ENCODE measurements at regions not wholly inside any gene's neighbourhood (a gene's known extent, or its start where the extent isn't known, plus 50 kb on each side); places are given as distances from the start of the nearest gene placed in this dataset.
"Not testable (repeated sequence)": the region's sequence is repeated elsewhere in the genome, so short reads cannot be mapped to it uniquely, and the experiment has no call there.

DNA sequence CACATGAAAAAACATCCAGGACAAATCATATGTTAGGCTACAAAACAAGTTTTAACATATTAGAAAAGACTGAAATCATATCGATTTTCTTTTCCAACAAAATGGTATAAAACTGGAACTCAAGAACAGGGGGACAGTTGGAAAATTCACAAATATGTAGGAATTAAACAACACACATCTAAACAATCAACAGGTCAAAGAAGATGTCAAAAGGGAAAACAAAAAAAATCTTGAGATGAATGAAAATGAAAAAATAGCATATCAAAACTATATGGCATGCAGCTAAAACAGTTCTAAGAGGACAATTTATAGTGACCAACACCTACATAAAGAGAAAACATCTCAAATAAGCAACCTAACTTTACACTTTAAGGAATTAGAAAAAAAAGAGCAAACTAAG is 585.3 kb downstream of the UQCRFS1 start:
- Histone ChIP-seq H4K91ac (ENCODE audit: insufficient read length, low read depth, low read length) (no peak overlapping the region), H3K14ac (ENCODE audit: insufficient read depth, low read length) (no peak overlapping the region), H2AFZ (ENCODE audit: low read length) (no peak overlapping the region), H3K27me3 (ENCODE audit: insufficient read depth, low read length) (no peaks in the 10 kb centered on the region), H2AK5ac (ENCODE audit: insufficient read length, low read length) (no peak overlapping the region), H3K27ac (ENCODE audit: insufficient read length, low read depth, low read length) (no peak overlapping the region), H4K20me1 (ENCODE audit: control insufficient read depth, insufficient read depth, insufficient read length) (no peaks in the 10 kb centered on the region), H3K18ac (ENCODE audit: insufficient read length, low read depth, low read length) (no peak overlapping the region), H2BK12ac (ENCODE audit: insufficient read length, low read depth, low read length) (no peak overlapping the region), H2BK5ac (ENCODE audit: insufficient read length, low read length) (no peak overlapping the region), H3T11ph (ENCODE audit: low read length) (no peak overlapping the region), H4K5ac (ENCODE audit: insufficient read length, low read depth, low read length) (no peak overlapping the region), H3K23ac (ENCODE audit: insufficient read length, low read depth, low read length) (no peak overlapping the region), H3K79me2 (ENCODE audit: insufficient read depth, low read length) (no peaks in the 10 kb centered on the region), H3K79me1 (ENCODE audit: insufficient read depth, low read depth, low read length, poor library complexity, severe bottlenecking) (no peaks in the 10 kb centered on the region), H2BK15ac (ENCODE audit: low read depth, low read length) (no peak overlapping the region), H3K4ac (ENCODE audit: low read depth, low read length) (no peak overlapping the region), H3K9me3 (ENCODE audit: control insufficient read depth, low read depth, low read length) (no peaks in the 10 kb centered on the region), H3K23me2 (ENCODE audit: insufficient read length, low read depth, low read length, poor library complexity, severe bottlenecking) (no peaks in the 10 kb centered on the region), H2BK120ac (ENCODE audit: low read depth, low read length, poor library complexity, severe bottlenecking) (no peak overlapping the region), H3K9ac (ENCODE audit: extremely low read depth, insufficient read length, low read length) (no peak overlapping the region), H3K4me2 (ENCODE audit: insufficient read depth, insufficient read length, low read length) (no peak overlapping the region), H3K4me1 (ENCODE audit: insufficient read depth, low read length) (no peaks in the 10 kb centered on the region), H4K8ac (replicated peaks; ENCODE audit: insufficient read length, low read depth, low read length) (no peak overlapping the region), H3K56ac (ENCODE audit: insufficient read length, low read depth, low read length) (no peak overlapping the region), H2BK20ac (ENCODE audit: low read depth, low read length, poor library complexity, severe bottlenecking) (no peak overlapping the region)
- no peak overlapping the region for H3K27ac Mint-ChIP-seq
- H3K9me3 Mint-ChIP-seq, result peaks cover 27 to 32% of the 10 kb centered on the region in 2 experiments
- DNase-seq, result no peak
- no CpG with 5 or more reads among the region's 1 CpG for WGBS (ENCODE audit: extremely low coverage, insufficient read length, low lambda C conversion rate)
- H3K36me3 Mint-ChIP-seq (ENCODE audit: insufficient read depth in 1 of 3, low read depth in 3 of 3), result peaks cover 0 to 6% (median 5%) of the 10 kb centered on the region in 3 experiments; a peak in 5 of 7 replicates
- peaks cover 1% of the 10 kb centered on the region; the same call in 1 of the 2 replicates for H3K27me3 Mint-ChIP-seq (ENCODE audit: low read depth)
- no peak overlapping the region for H3K4me3 Mint-ChIP-seq
- TF ChIP-seq, protein P1, sequence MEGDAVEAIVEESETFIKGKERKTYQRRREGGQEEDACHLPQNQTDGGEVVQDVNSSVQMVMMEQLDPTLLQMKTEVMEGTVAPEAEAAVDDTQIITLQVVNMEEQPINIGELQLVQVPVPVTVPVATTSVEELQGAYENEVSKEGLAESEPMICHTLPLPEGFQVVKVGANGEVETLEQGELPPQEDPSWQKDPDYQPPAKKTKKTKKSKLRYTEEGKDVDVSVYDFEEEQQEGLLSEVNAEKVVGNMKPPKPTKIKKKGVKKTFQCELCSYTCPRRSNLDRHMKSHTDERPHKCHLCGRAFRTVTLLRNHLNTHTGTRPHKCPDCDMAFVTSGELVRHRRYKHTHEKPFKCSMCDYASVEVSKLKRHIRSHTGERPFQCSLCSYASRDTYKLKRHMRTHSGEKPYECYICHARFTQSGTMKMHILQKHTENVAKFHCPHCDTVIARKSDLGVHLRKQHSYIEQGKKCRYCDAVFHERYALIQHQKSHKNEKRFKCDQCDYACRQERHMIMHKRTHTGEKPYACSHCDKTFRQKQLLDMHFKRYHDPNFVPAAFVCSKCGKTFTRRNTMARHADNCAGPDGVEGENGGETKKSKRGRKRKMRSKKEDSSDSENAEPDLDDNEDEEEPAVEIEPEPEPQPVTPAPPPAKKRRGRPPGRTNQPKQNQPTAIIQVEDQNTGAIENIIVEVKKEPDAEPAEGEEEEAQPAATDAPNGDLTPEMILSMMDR (conservative IDR thresholded peaks at IDR 0.05), result no peak
- no peaks in the 10 kb centered on the region for H3K4me1 Mint-ChIP-seq

DNA sequence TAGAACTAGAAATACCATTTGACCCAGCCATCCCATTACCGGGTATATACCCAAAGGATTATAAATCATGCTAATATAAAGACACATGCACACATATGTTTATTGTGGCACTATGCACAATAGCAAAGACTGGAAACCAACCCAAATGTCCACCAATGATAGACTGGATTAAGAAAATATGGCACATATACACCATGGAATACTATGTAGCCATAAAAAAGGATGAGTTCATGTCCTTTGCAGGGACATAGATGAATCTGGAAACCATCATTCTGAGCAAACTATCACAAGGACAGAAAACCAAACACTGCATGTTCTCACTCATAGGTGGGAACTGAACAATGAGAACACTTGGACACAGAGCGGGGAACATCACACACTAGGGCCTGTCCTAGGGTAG is 586.5 kb downstream of the UQCRFS1 start:
- not testable (repeated sequence) for H2BK20ac ChIP-seq (ENCODE audit: low read depth, low read length, poor library complexity, severe bottlenecking); H2BK15ac ChIP-seq (ENCODE audit: low read depth, low read length); H3K9me3 ChIP-seq (ENCODE audit: control insufficient read depth, low read depth, low read length); H3K23ac ChIP-seq (ENCODE audit: insufficient read length, low read depth, low read length); H3K23me2 ChIP-seq (ENCODE audit: insufficient read length, low read depth, low read length, poor library complexity, severe bottlenecking); H3K4ac ChIP-seq (ENCODE audit: low read depth, low read length); H2BK12ac ChIP-seq (ENCODE audit: insufficient read length, low read depth, low read length); H4K20me1 ChIP-seq (ENCODE audit: control insufficient read depth, insufficient read depth, insufficient read length); H3K4me3 Mint-ChIP-seq; H3K4me1 ChIP-seq (ENCODE audit: insufficient read depth, low read length); H4K8ac ChIP-seq (replicated peaks; ENCODE audit: insufficient read length, low read depth, low read length); H3K4me2 ChIP-seq (ENCODE audit: insufficient read depth, insufficient read length, low read length); DNase-seq; H3K27ac ChIP-seq (ENCODE audit: insufficient read length, low read depth, low read length); H3K56ac ChIP-seq (ENCODE audit: insufficient read length, low read depth, low read length); H3K79me1 ChIP-seq (ENCODE audit: insufficient read depth, low read depth, low read length, poor library complexity, severe bottlenecking); H2BK5ac ChIP-seq (ENCODE audit: insufficient read length, low read length); H3K4me1 Mint-ChIP-seq; H3K36me3 Mint-ChIP-seq (ENCODE audit: insufficient read depth in 1 of 3, low read depth in 3 of 3); H3K14ac ChIP-seq (ENCODE audit: insufficient read depth, low read length); H3T11ph ChIP-seq (ENCODE audit: low read length); H3K27me3 Mint-ChIP-seq (ENCODE audit: low read depth); H3K9ac ChIP-seq (ENCODE audit: extremely low read depth, insufficient read length, low read length); H4K91ac ChIP-seq (ENCODE audit: insufficient read length, low read depth, low read length); H2AK5ac ChIP-seq (ENCODE audit: insufficient read length, low read length); H3K79me2 ChIP-seq (ENCODE audit: insufficient read depth, low read length); H4K5ac ChIP-seq (ENCODE audit: insufficient read length, low read depth, low read length); H3K27ac Mint-ChIP-seq; H2BK120ac ChIP-seq (ENCODE audit: low read depth, low read length, poor library complexity, severe bottlenecking); H2AFZ ChIP-seq (ENCODE audit: low read length); H3K27me3 ChIP-seq (ENCODE audit: insufficient read depth, low read length); H3K18ac ChIP-seq (ENCODE audit: insufficient read length, low read depth, low read length)
- WGBS (ENCODE audit: extremely low coverage, insufficient read length, low lambda C conversion rate), result no CpG with 5 or more reads among the region's 2 CpGs
- peaks cover 27 to 29% of the 10 kb centered on the region in 2 experiments for H3K9me3 Mint-ChIP-seq
